Bone marrow (tissue), 2 donors: ENCODE measurements at regions not wholly inside any gene's neighbourhood (a gene's known extent, or its start where the extent isn't known, plus 50 kb on each side); places are given as distances from the start of the nearest gene placed in this dataset.
A peak's percentile ranks its signal among the peaks of the same experiment; 100 is the strongest.

ENCODE experiments used
- DNase-seq, 2 donors: peaks; one replicate each; lab custom pipeline; 2025; lab: John Stamatoyannopoulos, UW

DNA sequence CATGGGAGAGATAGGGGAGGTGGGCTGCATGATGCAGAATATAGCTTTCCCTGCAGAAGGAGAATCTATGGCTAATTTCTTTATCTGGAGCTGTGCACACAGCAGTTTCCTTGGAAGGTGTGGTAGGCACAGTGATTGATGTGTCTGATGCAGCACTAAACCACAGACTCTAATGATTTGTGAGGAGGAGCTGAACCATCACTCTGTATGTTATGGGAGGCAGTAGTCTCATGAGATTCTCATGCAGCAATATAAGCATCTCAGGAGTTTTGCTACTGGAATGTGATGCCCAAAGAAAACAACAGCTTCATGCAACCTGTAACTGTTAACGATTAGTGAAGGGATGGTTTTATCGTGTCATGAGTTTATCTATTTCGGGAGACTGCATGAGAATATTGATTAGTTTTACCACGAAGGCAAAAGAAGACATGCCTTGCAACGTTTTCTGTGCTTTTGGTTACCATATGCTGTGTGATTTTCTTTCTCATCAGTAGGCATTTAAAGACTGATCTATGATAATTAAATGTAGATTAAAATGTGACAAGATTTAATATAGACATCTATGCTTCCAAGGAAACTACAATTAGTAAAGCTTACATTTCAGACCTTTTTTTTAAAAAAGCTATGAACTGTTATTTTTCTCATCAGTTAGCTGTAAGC is 286.8 kb downstream of the ARL6IP6 start:
- DNase-seq = no peak

DNA sequence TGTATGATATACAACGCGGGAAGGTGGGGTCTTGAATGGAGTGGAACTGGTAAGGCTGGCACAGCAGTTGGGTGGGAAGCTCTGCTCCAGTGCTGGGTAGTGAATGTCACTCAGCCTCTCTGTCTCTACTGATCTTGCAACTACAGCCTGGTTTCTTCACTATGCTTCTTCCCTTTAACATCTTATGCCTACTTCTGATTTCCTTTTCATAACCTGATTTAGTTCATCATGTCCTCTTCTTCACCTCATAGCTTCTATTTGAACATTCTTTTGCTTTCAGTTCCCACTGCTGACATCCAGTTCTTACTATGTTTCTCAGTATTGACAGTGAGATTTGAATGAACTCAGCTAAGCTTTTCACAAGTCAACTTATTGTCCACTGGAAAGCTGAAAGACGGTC is 286.2 kb downstream of the ARL6IP6 start:
- DNase-seq = no peak

DNA sequence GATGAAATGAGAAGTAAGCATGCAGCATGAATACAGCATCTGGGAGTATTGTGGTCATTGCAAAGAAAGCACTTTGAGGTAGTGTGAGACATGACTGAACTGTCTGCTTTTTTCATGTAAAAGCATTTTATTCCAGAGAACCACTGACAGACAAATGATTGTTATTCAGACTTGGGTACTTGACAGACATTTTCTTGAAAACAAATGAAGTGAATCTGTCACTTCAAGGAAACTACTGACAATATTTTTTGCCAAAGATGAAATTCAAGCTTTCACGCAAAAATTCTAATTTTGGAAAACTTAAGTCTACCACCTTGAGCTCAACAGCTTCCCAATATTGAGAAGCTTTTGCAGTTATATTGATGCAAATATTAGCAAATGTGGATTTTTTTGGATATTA is 255.7 kb downstream of the ARL6IP6 start:
- no peak for DNase-seq

DNA sequence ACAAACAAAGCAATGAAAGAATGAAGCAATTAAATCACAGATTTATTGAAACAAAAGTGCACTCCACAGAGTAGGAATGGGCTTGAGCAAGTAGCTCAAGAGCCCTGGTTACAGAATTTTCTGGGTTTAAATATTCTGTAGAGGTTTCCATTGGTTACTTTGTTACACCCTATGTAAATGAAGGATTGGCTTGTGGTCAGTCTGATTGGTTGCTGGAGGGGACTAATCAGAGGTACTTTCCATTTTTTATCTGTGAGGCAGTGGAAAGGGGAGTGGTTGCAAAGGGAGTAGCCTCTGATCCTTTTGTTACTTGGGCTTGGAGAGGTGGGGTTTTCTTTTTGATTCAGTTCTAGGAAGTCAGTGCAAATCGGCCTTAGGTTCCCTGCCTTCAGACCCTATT is 253.3 kb downstream of the ARL6IP6 start:
- DNase-seq = no peak

DNA sequence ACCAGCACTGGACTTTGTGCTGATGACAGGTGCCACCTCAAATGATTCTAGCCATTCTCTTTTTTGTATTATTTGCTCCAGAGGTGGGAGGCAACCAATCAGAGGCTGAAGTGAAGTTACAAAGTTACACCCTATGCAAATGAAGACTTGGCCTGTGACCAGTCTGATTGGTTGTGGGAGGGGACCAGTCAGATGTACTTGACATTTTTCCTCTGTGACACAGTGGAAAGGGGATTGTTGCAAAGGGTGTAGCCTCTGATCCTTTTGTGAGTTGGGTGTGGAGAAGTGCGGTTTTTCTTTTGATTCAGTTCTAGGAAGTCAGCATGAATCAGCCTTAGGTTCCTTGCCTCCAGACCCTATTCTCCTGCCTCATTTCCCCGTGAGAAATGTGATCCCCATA is 244.0 kb downstream of the ARL6IP6 start:
- no peak for DNase-seq

DNA sequence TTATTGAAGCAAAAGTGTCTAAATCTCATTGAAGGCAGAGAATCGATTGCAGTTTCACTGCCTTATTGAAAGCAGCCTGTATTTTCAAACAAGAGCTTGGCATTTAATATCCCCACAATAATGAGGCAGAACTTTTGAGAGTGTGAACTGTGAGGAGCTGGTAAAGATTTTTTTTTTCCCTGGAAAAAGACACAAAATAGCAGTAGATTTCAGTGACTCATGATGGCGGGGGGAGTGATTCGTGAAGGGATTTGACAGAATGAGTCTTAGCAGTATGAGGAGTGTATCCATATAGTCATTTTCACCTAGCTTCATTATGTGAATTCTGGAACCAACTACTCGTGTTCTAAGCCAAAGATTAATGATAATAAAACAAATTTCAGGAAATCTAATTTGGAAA is 242.9 kb downstream of the ARL6IP6 start:
- no peak for DNase-seq

DNA sequence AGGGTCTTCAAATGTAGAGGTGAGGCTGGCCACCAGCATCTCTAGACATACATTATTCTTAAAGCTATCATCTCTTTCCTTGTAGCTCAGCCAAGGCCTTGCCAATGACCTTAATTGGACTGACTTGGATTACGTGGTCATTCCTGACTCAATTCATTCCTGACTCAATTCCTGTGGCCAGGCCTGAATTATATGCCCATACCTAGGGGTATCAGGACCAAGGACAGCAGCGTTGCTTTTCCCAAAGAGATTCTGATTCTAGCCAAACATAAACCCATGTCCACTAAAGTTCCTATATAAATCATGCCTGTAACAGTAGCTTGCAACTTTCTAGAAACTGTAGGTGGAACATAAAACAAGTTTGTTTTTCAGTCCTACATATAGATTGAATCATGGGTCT is 231.7 kb downstream of the ARL6IP6 start:
- no peak for DNase-seq

DNA sequence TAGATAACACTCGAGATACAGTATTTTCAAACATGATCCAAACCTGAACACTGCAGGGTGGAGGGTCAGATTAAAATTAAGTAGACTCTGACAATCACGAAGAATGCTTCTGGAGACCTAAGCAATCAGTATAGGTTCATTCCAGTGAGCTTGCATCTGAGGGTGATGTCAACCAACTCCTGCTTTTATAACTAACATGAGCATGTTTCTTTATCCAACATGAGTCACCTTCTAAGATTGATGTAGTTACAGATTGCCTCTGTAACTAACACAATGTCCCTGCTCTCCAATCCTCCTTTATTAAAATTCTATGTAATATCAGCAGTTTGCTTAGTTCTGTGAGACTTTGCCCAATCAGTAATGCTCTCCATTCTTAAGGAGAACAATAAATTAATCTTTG is 225.7 kb downstream of the ARL6IP6 start:
- DNase-seq = no peak

DNA sequence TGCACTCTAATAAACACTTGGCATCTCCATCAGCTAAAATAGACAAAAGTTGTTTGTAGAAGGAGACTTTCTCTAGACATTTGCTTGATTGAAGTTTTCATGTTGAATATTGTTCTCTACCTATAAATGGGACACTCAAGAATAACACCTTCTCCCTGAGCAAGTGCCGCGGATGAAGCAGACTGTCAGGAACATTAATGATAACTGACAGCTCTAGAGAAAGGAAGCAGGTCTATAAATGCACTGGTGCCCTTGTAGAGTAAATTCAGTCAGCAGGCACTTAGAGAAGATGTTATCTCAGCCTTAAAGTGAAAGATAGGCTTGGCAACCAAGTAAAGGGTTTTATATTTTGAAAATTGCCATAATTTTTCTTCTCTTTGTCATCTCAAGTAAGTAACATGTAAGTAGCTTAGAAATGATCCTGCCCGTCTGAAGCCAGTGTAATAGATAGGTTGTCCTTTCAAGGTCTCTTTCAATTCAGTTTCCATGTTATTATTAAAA is 224.6 kb downstream of the ARL6IP6 start:
- DNase-seq = no peak

DNA sequence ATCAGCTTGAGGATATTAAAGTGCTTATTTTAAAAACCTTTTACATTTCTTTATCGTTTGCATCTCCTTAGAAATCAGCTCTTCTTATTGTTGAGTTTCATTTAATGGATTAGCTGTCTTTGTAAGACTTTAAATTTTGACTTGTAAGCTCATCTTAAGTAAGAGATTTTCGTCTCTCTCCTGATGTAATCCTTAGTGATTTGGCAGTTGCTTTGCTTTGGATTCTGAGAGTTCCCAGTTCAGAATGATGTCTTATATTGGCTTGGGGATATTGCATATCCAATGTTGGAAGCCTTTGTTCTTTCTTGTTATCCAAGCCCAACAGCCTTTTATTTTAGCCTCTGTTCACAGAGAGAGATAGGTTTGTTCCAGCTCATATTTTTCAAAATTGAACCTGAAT is 212.1 kb downstream of the ARL6IP6 start:
- no peak for DNase-seq

DNA sequence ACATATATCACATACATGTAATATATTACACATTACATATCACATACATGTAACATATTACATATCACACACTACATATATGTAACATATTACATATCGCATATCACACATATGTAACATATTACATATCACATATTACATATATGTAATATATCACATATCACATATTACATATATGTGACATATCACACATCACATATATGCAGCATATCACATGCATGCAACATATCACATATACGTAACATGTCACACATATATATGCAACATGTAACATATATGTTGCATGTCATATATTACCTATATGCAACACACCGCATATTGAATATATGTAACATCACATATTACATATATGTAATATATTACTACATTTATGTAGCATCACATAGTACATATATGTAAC is 211.2 kb downstream of the ARL6IP6 start:
- no peak for DNase-seq

DNA sequence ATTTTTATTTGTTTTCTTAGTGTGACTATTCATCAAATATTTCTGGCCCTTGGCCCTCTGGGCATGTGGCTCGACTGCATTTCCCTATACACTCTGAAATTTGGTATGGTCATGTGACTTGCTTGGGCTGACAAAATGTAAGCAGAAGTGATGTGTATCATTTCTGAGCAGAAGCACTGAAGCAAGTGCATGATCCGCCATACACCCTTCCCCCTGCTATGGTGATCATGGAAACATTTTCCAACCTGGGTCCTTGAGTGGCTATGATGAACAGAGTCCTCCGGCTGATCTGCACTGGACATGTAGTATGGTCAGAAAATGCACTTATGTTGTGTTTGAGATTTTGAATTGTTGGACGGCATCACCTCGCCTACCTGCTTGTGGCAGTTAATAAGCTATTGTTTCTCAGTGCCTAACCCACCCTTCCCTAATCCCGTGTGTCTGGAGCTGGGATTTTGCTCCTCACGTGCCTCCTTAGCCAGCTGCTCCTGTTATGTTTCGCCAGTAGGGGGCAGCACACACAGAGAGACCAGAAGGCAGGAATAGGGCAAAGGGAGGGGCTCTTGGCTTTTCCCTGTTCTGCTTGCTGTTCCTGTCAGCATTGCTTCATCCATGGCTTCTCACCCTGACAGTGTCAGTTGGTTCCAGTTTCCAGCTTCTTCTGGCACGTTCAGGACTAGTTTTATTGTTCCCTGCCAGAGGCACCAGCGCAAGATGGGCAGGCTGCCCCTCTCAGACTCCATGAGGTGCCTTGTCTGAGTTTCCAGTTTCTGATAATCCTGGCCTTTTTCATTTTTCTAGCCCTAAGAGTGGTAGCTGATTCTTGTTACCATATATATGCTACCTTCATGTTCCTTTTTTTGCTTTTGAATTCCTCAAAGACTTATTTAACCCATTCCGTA is 207.4 kb downstream of the ARL6IP6 start:
- peak; percentile 2 to 13 for DNase-seq

DNA sequence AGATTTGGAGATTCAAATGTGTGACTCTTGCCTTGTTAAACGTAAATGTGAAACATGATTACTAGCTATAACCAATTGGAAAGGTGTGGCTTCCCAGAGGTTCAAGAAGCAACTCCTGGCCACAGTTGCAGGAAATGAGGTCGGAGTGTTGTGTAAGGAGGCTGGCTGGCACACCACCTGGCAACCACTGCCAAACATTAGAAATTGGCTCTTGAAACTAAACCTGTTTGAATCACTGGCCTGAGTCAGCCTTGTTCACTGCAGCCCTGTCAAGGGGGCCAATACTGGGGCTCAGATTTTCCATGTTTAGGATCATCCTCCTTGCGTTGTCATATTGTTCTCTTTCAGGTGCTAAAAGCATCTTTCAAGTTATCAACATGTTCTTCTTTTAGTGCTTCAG is 206.3 kb downstream of the ARL6IP6 start:
- DNase-seq = no peak

DNA sequence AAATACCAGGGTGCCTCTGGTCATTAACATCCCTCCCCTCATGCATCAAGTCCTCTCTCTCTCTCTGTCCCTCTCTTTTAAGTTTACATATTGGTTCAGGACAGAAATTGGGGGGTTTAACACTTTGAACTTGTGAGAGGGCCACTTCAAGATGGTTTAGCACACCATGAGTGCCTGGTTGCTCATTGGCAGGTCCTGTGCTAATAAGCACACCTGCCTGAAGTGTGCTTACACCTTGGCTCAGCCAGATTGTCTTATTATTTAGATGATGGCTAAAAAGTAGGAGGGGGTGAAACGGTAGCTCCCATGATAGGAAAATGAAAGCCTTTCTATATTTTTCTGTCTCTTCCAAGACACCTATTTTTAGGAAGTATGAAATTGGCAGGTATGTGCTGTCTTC is 205.8 kb downstream of the ARL6IP6 start:
- DNase-seq = no peak

DNA sequence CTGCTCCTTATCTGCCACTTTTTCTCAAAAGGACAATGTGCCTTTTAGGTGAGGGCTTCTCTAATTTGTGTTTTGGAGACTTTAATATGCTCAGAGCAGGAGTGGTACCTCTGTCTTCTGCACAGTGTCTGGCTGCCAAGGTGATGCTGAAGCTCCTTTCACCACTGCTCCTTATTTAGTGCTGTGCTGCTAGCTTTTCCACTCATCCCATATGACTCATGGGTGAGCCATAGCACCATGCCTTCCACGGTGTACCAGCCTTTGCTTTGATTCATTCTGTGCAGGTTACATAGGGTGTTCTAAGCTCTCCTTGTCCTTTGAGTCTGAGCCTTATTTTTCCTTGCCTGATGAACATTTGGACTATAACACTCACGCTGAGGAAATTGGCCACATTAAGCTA is 202.4 kb downstream of the ARL6IP6 start:
- DNase-seq = no peak

DNA sequence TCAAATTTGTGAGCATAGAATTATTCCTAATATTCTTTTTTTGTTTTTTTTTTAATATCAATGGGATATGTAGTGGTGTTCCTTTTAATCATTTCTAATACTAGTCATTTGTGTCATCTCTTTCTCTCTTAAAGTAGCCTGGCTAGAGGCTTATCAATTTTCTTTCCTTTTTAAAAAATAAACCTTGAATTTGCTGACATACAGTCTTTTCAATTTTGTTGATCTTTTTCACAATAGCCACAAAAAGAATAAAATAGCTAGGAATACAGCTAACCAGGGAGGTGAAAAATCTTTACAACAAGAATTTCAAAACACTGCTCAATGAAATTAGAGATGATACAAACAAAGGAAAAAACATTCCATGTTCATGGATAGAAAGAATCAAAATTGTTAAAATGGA is 192.6 kb downstream of the ARL6IP6 start:
- DNase-seq = no peak

DNA sequence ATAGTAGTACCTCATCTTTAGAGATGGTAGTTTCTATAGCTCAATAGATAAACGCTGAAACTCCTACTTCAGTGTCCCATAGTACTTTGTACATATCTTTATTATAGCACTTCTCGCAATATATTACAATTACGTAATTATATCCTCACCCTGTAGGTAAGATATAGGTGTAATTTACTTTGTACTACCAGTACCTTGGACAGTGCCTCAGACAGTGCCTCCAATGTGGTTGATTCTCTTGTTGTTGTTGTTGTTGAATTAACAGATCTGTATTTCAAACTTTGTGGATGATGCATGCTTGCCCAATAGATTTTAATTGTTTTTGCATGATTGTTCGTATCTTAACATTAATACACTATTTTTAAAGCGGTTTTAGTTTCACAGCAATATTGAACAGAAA is 188.6 kb downstream of the ARL6IP6 start:
- DNase-seq = no peak

DNA sequence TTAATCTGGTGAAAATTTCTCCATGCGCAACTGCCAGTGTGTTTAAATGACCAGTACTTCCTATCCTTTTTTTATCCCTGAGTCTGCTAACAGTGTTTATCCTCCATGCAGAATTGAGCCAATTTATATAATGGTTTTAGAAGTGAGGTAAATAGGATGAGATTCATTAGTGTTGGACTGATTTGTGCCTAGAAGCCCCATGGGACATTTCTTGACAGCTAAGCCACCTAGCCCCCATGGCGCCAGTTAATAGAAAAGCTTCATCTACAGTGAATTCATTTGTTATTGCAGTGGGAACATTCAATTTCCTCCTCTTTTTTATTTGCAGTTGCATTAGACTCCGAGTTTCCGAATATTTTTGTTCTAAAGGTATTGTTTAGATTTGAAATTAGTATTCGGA is 175.6 kb downstream of the ARL6IP6 start:
- no peak for DNase-seq

DNA sequence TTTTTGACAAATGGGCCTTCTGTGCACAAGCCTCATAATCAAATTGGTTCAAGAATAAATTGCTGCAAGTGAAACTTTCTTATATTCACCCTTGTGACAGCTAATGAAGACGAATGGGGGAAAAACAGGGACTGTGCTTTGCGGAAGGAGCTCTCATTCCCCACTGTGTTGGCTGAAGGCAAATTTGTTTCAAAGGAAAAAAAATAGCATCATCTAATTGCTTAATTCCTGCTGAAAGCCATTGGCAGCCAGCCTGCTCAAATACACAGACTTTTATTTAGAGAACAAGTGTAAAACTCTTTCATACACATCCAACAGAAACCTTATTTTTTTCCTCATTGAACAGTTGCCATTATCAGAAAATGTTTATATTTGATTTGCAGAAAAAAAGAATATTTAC is 172.3 kb downstream of the ARL6IP6 start:
- DNase-seq = no peak

DNA sequence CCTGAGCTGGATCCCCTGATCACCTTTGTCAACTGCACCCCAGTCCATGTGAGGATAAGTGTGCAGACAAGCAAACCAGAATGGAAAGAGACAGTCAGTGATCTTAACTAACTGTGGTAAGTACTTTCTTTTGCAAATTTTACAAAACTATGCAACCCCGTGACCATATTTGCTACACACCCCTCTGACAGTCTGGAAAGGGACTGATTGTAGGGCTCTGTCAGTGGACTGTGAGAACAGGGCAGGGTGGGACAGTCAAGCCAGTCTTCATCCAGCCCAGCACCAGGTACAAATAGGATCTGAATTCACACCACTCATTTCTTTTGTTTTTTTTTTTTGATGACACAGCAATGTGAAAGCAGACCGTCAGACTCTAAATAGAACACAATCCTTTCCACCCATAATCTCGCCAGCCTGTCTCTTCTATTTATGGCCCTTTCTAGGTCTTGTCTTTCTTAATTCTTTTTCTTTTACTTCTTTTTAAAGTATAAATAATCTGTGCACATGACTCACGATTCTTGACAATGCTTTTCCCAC is 165.6 kb downstream of the ARL6IP6 start:
- DNase-seq = no peak

DNA sequence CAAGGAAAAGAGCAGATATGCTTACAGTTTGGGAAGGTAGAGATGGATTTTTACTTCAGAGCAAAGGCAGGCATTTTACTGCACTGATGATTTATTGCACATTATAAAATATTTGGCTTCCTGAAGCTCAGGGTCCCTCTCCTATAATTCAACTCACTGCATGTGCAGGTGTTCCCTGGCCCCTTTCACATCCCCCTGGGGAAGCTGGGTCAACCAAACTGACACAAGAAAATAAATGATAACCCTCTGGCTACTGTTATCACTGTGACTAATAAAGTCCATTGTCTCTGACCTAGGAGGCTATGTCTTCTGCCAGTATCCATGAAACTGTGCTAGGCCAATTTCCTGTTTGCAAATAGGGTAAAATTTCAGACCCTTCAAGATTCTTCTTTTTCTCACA is 163.1 kb downstream of the ARL6IP6 start:
- DNase-seq = no peak

DNA sequence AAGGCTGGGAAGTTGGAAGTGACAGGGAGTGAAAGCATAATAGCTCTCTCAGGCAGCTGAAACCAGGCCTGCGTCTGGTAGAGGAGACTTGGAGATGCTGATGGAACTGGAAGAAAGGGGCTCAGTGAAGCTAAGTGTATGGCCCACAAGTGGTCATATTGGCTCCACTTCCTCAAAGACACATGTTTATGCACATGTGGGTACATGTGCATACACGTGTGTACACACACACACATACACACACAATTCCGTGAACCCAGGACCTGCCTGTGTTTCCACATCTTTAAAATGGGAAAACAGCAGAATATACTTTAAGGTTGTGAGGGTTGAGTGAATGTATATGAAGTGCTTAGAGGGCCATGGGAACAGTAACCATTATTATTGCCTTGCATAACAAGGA is 160.9 kb downstream of the ARL6IP6 start:
- DNase-seq = no peak
